GM12891 (cell line): ENCODE measurements at regions not wholly inside any gene's neighbourhood (a gene's known extent, or its start where the extent isn't known, plus 50 kb on each side); places are given as distances from the start of the nearest gene placed in this dataset.

Experiments
- POLR2A ChIP-seq: IDR thresholded peaks from 2 replicates; pipeline ENCODE4 v1.6.1; 2011; ENCODE audit warnings: low read depth, low read length, control low read depth
- POLR2AphosphoS5 ChIP-seq: IDR thresholded peaks from 2 replicates; pipeline ENCODE4 v1.6.1; 2011; ENCODE audit warnings: low read depth, low read length, control low read depth

DNA sequence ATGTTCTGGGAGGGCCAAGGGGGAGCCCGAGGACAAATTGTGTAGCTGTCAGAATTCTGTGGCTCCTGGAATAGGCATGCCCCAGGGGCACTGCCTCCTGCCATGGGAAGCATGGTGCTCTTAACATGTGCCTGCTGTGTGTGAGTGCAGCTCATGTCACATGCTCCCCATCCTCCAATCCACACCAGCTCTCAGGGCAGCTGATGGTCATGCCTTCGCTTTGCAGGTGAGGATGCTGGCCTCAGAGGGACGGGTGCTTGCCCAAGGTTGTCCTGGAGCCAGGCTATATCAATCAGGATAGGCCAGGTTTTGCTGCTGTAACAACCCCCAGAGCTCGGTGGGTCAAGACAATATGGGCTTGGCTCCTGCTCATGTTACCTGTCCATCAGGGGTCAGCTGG lies 303.4 kb downstream of the RPS24 start:
- no peak for TF ChIP-seq POLR2A
- TF ChIP-seq POLR2AphosphoS5: no peak
